ENCODE measurements at regions not wholly inside any gene's neighbourhood (a gene's known extent, or its start where the extent isn't known, plus 50 kb on each side); places are given as distances from the start of the nearest gene placed in this dataset.
"Not testable (repeated sequence)": the region's sequence is repeated elsewhere in the genome, so short reads cannot be mapped to it uniquely, and the experiment has no call there.

- no peak for DNase-seq (ENCODE audit: low read depth in 2 of 2)
Measured at GRCh38 chr2:35343135-35343534, 1012.4 kb upstream of the CRIM1 start.

DNA sequence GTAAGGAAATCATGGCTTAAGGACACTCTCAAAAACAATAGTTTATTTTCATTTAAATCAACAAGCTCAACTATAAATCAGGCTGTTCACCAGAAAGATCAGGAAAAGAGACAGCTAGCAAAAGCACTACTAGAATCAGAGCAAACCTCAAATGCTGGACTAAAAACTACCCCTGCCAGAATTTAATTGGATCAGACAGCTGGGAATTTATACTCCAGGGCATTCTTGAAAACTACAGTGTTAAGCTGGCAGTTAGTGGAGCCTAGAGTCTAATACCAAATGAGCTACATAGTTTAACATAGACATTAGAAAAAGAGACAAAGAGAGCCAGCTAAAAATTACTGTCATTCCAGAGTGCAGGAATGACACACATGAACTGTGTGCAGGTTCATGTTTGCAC, 1016.4 kb upstream of the CRIM1 start:
- DNase-seq (ENCODE audit: low read depth in 2 of 2) = no peak

GRCh38 chr2:35337922-35338321, 1017.7 kb upstream of the CRIM1 start:
- DNase-seq (ENCODE audit: low read depth in 2 of 2) = no peak

- no peak for DNase-seq (ENCODE audit: low read depth in 2 of 2)
Measured at GRCh38 chr2:35314049-35314448, 1041.5 kb upstream of the CRIM1 start.

GRCh38 chr2:35301369-35301768, 1054.2 kb upstream of the CRIM1 start:
- no peak for DNase-seq (ENCODE audit: low read depth in 2 of 2)

- DNase-seq (ENCODE audit: low read depth in 2 of 2) = no peak
Measured at GRCh38 chr2:35298493-35298892, 1057.1 kb upstream of the CRIM1 start.

DNA sequence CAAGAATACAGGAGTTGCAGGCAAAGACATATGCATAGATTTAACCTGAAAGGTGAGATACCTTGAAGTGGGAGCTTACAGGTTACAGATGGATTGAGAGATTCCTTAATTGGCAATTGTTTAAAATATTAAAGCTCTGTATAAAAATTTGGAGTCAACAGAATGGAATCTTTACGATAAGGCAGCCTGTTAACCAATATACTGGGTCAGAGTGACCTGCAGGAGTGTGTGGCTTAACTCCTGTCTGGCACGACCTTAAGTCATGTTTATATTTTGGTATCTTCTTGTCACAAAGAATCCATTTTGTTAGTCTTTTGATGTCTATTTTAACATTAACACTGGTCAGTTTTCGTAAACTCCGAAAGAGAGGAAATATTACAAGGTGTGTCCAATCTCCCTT, 1058.2 kb upstream of the CRIM1 start:
- no peak for DNase-seq (ENCODE audit: low read depth in 2 of 2)

DNA sequence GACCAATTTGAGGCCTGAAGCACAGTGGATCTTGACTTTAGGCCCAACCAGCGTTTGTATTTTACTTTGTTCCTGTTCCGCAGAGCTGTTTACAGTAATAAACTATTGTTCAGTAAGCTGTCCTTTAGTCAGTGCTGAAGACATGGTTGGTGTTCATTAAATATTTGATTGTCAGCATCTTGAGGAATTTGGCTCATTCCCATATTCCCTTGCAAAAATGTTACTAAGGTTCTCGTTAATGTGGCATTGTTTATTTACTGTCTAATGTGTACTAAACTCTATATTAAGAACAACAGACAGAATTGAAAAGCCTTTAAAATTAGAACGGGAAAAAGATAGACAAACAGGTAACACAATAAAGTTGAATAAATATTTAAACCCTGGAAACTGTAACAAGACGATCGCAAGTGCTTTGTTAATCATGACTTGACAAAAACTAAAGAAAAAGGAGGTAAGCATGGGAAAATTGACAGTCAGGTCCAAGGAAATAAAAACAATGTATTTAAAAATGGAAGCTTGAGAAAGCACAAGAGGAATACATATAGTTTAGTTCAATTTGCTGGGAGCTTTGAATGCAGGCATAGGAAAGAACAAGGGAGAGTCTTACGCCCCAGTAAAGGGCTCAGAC, 1060.8 kb upstream of the CRIM1 start:
- DNase-seq (ENCODE audit: low read depth in 2 of 2) = no peak

DNA sequence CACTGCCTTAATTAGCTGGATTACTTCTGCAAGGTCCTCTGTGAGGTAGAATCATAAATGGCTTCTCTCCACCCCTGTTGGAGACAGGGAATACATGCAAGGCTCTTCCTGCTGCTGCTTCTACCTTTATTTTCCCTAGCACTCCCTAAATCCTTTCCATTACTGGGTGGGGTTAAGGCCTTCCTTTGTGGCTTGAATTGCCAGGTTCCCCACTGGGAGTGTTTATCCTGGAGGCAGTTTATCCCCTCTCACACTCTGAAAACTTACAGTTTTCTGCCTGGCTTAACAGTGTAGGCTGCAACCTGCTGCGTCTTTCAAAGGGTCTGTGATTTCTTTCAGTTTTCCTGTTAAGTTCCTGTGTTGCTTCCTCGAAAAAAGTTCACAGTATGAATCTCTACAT, 1062.3 kb upstream of the CRIM1 start:
- DNase-seq (ENCODE audit: low read depth in 2 of 2) = no peak

- no peak for DNase-seq (ENCODE audit: low read depth in 2 of 2)
Measured at GRCh38 chr2:35292199-35292598, 1063.4 kb upstream of the CRIM1 start.

- DNase-seq (ENCODE audit: low read depth in 2 of 2) = no peak
Measured at GRCh38 chr2:35281702-35282101, 1073.9 kb upstream of the CRIM1 start.

- DNase-seq (ENCODE audit: low read depth in 2 of 2) = no peak
Measured at GRCh38 chr2:35255826-35256225, 1099.8 kb upstream of the CRIM1 start.

GRCh38 chr2:35251156-35251555, 1104.4 kb upstream of the CRIM1 start:
- DNase-seq (ENCODE audit: low read depth in 2 of 2) = no peak

- DNase-seq (ENCODE audit: low read depth in 2 of 2) = no peak
Measured at GRCh38 chr2:35246702-35247101, 1108.9 kb upstream of the CRIM1 start.

GRCh38 chr2:35228584-35228983, 1127.0 kb upstream of the CRIM1 start:
- no peak for DNase-seq (ENCODE audit: low read depth in 2 of 2)

DNA sequence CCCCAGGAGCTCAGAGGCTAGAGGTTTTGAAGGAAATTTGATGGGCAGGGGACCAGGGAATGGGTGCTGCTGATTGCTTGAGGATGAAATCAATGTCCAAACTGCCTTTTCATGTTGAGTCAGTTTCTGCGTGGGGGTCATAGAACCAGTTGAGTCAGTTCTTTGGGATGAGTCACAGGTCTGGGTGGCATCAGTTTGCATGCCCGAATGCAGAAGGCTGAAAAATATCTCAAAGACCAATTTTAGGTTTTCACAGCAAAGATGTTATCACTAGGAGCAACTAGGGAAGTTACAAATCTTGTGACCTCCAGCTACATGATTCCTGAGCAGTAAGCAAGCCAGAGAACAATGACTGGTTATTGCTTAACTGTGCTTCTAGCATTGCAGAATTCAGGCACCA, 1135.1 kb upstream of the CRIM1 start:
- DNase-seq (ENCODE audit: low read depth in 2 of 2) = no peak

DNA sequence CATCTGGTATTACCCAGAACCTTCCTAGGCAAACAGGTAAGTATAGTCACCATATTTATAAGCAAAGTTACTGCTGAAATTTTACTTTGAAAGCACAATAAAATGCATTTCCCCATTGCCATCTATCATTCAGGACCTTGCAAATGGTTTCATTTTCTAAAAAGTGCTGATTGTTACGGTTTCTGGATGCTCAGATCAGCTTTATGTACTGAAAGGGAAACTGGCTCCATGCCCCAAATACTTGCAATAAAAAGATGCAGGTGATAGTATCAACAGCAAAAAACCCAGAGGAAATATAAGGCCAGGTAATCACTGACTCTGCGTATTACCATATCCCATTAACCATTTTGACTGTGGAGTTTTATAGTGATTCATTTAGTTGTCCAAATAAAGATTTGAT, 1150.7 kb upstream of the CRIM1 start:
- no peak for DNase-seq (ENCODE audit: low read depth in 2 of 2)

DNA sequence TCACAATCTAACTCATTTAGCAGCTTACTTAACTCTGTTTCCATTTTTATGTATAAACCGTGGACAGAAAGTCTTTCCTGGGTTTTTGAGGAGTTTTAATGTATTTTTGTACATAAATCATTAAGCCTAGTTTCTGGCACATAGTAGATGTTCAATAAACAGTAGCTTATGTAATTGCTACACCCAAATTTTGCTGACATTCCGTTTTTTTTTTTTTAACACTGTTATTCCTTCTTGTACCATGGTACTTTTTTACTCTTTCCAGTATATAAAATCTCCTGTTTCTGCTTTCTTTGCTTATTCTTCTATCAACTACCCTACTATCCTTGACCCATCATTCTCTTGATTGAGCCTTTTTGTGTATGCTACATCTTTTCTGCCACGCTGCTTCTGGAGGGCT, 1151.3 kb upstream of the CRIM1 start:
- DNase-seq (ENCODE audit: low read depth in 2 of 2) = no peak

DNA sequence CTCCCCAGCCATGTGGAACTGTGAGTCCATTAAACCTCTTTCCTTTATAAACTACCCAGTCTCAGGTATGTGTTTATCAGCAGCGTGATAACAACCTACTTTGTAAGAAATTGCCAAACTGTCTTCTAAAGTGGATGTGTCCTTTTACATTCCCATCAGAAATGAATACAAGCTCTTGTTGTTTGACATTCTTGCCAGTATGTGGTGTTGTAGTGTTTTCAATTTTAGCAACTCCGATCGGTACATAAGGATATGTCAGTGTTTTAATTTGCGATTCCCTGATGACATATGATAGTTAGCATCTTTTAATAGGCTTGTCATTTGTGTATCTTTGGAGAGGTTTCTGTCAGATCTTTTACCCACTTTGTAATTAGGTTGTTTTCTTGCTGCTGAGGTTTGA, 1156.3 kb upstream of the CRIM1 start:
- DNase-seq (ENCODE audit: low read depth in 2 of 2) = no peak

DNA sequence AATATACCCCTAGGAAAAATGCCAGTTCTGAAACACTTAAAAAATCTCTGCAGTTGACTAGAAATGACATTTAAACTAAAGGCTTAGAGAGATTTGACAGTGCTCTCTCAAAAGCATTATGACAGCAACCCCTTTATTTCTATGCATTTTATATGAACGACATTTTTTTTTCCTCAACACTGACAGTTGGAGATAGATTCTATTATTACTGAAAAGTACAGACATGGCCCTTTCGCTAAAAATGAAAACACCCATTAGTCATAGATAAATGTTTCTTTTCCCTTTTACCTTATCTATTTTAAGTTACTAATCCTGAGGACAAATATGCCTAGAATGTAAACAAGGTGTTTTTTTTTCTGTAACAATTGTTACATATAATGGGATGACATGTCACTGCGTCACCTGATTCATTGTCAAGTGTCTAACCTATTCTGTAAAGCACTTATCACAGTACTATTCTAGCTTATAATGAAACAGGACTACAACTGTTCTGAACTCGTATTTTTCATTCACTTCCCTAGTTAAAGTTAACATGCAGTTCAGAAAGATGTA, 1169.6 kb upstream of the CRIM1 start:
- DNase-seq (ENCODE audit: low read depth in 2 of 2) = no peak

DNA sequence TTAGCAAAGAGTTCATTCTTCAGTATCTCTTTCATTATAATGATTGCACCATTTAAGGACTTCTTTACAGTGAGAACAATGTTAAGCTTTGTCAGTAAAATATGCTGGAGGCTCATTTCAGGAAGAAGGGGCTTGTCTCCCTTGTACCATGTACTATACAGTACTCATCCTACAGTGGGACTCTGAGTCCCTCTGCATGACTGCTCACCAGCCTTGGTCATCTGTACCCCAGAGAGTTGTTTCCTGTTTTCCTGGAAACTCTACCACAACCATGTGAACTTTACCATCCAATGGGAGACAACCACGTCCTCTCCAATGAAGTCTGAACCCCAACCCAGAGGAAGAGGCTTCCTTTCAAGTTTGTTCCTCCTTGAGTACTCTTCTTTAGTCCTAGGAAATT, 1171.1 kb upstream of the CRIM1 start:
- no peak for DNase-seq (ENCODE audit: low read depth in 2 of 2)

GRCh38 chr2:35176726-35177125, 1178.9 kb upstream of the CRIM1 start:
- DNase-seq (ENCODE audit: low read depth in 2 of 2) = not testable (repeated sequence)

GRCh38 chr2:35174845-35175244, 1180.7 kb upstream of the CRIM1 start:
- no peak for DNase-seq (ENCODE audit: low read depth in 2 of 2)

GRCh38 chr2:35172687-35173086, 1182.9 kb upstream of the CRIM1 start:
- no peak for DNase-seq (ENCODE audit: low read depth in 2 of 2)

All from stimulated activated CD4-positive, alpha-beta T cell treated with anti-CD3 and anti-CD28 coated beads, Interleukin-4, amount 100 ng/mL, for 48 hours (primary cell).